HG03064 (cell line): ENCODE measurements at regions not wholly inside any gene's neighbourhood (a gene's known extent, or its start where the extent isn't known, plus 50 kb on each side); places are given as distances from the start of the nearest gene placed in this dataset.
"Not testable (repeated sequence)": the region's sequence is repeated elsewhere in the genome, so short reads cannot be mapped to it uniquely, and the experiment has no call there.

ENCODE experiments used
- ATAC-seq: cut with Tn5 transposase; IDR thresholded peaks from one replicate; pipeline ENCODE4 v1.9.1; 2021; ENCODE audit warnings: low read depth; ENCODE audit not compliant: unreplicated experiment

DNA sequence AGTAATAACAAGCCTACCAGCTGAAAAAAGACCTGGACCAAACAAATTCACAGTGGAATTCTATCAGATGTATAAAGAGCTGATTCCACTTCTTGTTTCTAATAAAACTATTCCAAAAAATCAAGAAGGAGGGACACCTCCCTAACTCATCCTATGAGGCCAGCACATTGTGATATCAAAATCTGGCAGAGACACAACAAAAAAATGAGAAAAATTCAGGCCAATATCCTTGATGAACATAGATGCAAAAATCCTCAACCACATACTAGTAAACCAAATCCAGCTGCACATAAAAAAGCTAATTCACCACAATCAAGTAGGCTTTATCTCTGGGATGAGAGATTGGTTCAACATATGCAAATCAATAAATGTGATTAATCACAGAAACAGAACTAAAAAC lies 147.9 kb upstream of the NEIL3 start:
- no peak for ATAC-seq

DNA sequence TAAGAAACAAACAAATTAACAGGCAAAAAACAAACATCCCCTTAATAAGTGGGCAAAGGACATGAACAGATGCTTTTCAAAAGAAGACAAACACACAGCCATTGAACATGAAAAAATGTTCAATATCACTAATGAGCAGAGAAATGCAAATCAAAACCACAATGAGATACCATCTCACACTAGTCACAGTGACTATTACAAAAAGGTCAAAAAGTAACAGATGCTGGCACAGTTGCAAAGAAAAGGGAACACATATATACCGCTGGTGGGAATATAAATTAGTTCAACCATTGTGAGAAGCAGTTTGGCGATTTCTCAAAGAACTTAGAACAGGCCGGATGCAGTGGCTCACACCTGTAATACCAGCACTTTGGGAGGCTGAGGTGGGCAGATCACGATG lies 146.1 kb upstream of the NEIL3 start:
- ATAC-seq: no peak

DNA sequence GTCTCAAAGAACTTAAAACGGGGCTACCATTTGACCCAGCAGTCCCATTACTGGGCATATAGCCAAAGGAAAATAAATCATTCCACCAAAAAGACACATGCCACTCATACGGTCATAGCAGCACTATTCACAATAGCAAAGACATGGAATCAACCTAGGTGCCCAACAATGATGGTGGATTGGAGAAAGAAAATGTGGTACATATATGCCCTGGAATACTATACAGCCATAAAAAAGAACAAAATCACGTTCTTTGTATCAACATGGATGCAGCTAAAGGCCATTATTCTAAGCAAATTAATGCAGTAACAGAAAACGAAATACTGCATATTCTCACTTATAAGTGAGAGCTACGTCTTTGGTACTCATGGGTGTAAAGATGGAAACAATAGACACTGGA lies 138.1 kb upstream of the NEIL3 start:
- ATAC-seq: no peak

DNA sequence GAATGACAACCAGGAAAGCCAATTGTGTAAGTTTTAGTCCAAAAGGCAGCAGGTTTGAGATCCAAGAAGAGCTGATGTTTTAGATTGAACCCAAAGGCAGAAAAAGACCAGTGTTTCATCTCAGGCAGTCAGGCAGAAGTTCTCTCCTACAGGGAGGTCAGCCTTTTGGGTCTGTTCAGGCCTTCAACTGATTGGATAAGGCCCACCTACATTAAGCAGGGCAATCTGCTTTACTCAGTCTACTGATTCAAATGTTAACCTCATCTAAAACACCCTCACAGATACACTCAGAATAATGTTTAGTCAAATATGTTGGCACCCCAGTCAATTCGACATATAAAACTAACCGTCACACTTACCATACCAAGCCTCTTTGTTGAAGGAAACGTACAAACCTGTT lies 134.2 kb upstream of the NEIL3 start:
- ATAC-seq: no peak

DNA sequence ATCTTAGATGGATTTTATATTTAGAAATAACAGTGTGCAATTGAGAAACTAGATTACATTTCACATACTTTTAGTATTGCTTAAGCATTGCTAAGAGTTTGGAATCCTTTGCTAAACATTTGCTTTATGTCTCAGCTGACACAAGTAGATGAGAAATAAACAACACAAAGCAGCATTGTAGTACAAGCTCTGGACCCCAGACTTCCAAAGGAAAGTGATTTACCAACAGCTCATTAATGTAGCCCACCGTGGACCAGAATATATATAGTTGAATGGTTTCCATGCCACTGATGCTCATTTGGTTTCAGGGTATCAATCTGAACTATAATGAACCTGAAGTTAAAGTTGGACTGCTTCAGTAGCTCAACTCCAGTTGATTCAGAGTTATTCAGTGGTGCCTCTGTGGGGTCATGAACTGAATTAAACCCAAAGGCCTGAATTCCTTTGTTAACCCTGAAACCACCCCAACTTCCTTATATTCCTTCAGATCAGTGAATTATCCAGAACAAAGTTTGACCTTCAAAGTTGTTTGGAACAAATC lies 132.1 kb upstream of the NEIL3 start:
- ATAC-seq: no peak

DNA sequence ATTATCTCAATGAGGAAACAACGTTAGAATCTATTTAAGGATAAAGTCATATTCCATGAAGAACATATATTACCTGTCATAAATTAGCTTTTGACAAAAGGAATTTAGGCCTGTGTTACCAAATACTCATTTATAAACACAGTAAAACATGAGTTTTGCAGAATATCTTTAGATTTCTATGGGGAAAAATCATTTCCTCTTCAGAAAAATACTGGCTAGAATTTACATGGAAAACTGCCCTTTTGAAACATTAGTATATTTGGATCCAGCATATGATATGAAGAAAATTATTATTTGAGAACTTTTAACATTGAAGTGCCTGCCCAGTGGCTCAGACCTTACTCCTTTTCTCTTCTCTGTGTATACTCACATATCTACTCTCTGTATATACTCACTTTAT lies 131.4 kb upstream of the NEIL3 start:
- no peak for ATAC-seq

DNA sequence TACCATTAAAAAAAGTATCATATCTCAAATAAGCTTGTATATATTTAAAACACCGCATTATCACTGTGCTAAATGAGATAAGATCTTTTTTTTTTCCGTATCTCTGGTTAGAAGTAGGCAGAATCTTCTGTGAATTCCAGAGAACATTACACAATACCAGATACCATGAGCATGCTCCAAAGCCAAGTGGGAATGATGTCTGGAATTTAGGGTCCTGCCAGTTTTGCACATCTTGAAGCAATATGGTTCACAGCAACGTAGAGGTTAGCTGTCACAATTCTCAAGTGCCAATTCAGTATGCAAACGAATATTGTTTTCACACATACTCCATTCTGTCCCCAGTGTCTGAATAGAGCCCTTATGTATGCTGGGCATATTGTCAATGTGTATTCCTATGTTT lies 127.5 kb upstream of the NEIL3 start:
- no peak for ATAC-seq

DNA sequence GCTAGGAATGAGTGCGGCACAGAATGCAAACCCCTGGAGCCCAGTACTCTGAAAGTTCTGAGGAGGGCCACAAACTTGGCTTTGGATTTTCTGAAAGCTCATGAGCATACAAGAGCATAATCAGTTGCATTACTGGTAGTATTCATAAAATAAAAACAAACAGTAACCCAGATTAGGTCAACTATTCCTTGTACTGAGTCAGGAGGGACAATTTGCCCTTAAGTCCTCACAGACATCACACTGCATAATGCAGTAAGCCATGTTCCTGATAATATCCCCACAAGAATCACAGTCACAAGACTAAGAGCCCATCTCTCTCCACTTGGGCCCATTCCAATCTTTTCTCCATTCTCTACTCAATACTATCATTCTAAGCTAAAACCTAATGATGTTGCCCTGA lies 126.9 kb upstream of the NEIL3 start:
- no peak for ATAC-seq

DNA sequence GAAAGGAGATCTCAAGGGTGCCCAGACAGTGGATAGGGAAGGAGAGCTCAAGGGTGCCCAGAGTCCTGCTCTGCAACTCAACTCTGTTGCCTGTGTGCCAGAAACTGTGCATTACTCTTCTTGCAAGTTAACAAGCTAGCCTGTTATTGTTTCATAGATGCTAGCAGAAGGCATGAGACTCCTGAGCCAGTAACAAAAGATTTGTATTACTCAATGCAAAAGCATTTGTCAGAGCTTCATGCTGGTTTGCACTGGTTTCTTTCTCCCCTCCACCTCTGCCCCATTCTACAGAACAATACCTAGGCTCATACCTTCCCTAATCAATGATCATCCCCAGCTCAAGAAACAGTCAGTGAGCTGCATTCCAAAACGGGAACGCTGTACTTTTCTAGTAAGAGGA lies 124.5 kb upstream of the NEIL3 start:
- ATAC-seq: no peak

DNA sequence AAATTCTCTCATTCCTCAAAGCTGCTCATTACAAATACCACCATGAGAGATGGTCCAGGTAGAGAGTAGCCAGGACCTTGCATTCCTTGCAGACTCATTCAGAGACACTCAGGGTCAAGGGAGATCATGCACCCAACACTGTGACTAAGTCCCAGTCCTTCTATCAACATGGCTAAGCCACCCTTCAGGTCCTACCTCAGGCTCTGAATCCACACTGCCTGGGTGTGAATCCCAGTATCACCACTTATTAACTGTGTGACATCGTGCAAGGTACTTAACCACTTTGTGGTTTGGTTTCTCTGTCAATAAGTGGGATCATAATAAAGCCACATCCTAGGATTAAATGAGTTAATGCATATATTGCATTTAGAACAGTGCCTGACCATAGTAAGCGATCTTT lies 124.1 kb upstream of the NEIL3 start:
- no peak for ATAC-seq

DNA sequence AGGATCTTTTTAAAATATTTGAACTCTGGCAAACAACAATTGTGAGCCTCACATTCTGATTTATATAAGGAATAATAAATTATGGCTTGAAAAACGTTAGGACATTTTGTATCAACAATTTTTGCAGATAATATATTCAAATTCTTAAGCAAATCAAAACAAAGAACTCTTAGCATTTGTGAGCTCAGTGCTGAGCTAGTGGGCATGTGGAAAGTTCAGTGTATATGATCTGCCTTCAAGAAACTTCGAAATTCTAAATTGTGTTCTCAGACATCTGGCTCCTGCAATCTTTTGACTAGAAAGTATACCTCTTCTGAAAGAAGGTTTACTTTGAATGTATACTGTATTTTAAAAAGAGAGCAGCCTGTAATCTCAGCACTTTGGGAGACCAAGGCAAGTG lies 122.3 kb upstream of the NEIL3 start:
- no peak for ATAC-seq

DNA sequence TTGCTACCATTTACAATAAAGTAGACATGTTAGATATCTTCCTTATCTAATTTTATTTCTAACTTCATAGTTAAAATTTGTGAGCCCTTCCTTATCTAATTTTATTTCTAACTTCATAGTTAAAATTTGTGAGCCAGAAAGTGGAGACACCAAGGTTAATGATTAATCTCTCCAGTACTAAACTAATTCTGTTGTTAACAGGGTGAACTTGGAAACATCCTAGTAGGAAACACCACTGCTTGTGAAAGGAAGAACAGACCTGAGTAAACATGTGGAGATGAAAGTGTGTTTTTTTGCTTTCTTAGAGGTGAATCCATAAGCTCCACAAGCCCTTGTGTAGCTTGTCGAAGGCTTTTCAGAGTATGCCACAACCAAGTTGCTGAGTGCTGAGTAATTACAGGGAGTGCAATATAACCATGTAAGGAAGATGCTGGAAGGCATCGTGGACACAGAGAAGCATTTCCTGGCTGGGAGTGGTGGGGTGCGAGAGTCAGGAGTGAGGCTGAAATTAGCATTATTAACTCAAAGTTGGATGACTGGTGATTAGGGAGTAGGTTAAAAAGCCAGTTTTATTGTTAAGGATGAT lies 118.6 kb upstream of the NEIL3 start:
- ATAC-seq: no peak

DNA sequence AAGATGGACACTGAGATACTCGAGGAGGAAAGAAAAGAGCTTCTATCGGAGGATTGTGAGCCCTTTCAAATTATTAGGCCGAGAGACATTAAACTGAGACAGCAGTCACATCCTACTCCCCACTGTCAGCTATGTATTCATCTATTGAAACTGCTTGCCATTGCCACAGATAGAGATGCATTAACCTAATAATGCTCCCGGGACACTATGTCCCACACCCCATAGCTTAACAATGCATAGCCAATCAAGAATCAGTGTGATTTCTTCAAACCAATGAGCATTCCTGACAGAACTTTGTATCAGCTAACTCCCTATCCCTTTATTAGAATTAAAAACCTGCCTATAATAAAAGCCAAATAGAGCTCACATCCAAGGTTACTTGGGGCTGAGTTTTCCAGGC lies 118.1 kb upstream of the NEIL3 start:
- no peak for ATAC-seq

DNA sequence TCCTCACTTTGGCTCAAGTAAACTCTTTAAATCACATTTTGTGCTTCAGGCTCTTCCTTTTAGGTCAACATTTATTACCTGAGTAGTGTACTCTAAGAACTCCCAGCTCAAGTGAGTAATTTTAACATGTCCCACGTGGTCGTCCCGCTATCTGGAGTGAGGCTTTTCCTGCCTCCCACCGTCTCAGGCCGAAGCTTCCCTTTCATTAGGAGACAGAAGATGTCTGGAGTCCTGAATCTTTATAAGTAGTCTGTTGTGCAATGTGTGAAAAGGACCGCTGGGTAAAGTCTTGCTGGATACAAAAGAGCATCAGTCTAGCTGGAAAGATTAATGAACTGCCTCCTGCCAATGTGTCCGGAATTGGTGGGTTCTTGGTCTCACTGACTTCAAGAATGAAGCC lies 117.7 kb upstream of the NEIL3 start:
- ATAC-seq: no peak

DNA sequence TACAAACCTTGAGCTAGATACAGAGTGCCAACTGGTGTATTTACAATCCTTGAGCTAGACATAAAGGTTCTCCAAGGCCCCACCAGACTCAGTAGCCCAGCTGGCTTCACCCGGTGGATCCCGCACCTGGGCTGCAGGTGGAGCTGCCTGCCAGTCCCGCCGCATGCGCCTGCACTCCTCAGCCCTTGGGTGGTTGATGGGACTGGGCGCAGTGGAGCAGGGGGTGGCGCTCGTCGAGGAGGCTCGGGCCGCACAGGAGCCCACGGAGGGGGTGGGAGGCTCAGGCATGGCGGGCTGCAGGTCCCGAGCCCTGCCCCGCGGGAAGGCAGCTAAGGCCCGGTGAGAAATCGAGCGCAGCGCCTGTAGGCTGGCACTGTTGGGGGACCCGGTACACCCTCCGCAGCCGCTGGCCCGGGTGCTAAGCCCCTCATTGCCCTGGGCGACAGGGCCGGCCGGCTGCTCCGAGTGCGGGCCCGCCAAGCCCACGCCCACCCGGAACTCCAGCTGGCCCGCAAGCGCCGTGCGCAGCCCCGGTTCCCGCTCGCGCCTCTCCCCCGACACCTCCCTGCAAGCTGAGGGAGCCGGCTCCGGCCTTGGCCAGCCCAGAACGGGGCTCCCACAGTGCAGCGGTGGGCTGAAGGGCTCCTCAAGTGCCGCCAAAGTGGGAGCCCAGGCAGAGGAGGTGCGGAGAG lies 116.5 kb upstream of the NEIL3 start:
- not testable (repeated sequence) for ATAC-seq

DNA sequence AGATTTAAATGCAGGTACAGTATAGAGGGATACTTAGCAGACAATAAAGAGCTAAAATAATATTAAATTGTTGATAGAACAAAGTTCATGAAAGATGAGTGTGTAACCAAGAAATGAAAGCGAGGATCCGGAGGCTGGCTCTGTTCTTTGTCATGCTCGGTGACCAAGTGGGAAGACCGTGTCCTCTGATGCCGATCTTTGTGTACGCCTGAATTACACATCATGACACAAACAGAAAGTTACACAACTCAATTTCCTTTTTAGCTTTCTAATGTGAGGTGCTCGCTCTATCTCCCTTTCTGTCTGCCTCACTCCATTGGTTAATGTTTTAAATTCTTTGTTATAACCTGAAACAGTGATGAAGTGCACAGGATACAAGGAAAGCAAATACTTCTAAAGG lies 114.8 kb upstream of the NEIL3 start:
- no peak for ATAC-seq

DNA sequence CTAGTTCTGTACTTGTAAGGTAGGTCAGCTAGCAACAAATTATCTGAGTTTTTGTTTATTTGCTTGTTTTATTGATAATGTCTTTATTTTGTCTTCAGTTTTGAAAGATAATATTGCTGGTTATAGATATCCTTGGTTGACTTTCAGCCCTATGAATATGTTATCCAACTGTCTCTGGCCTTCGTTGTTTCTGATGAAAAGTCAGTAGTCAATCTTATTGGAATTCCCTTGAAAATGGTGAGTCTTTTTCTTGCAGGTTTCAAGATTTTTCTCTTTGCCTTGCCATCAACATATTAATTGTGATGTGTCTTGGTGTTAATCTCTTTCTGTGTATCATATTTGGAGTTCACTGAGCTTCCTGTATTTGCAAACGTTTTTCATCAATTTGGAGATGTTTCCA lies 113.1 kb upstream of the NEIL3 start:
- no peak for ATAC-seq

DNA sequence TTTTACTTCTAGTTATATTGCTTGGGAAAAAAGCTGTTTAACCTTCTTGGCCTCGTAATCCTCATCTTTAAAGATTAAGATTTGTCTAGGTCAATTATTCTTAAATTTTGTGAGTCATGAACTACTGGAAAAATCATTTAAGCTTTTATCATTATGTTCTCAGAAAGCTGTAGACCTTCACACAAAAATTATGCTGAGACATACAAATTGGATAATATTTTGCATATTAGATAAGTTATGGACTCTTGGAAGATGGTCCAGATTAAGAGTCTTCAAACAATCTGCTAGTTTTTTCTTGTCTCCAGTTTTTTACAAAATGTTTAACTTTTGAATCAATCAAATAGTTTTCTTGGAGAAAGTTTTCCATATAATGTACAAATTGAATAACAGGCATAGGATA lies 108.1 kb upstream of the NEIL3 start:
- ATAC-seq: no peak

DNA sequence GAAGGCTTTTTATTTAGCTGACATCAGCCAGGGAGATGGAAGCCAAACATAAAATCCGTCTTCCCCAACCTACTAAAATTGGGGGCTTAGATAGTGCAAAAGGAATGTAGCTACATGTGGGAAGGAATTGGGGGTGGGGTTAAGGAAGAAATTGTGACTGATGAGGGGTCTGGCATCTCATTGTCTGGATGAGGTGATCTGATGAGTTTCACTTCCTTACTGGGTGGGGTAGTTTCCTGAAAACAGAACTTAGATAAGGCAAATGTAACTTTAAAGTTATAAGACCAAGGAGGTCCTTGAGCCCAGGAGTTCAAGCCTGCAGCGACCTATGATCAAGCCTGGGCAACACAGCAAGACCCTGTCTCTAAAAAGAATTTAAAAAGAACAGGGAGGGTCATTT lies 105.5 kb upstream of the NEIL3 start:
- ATAC-seq: no peak

DNA sequence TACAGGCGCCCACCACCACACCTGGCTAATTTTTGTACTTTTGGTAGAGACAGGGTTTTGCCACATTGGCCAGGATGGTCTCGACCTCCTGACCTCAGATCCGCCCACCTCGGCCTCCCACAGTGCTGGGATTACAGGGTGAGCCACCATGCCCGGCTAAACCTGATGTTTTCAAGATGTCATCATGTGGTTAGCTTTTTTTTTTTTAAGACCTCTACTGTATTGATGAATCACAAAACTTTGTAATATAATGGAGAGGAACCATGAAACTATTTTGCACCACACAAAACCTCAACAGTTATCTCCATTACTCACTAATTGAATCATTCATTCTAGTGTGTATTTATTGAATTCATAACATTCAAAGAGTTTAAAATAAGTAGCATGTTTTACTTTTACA lies 94.7 kb upstream of the NEIL3 start:
- ATAC-seq: no peak

DNA sequence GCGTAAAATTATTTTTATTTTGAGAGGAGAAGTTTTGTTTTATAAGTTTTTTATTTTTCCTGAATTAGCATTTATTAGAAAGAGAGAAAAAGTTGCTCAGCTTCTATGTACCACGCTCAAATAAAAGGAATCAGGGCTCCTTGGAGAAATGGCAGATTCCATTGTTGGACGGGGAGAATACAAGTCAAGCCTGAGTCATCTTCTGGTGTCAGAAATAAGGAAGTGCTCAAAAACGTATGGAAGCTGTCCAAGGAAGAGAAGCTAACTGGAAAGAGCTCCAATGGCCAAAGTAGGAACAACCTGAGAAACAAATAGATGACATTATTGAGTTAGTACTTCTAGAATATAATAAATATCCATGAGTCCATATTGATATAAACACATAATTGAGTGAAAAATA lies 89.3 kb upstream of the NEIL3 start:
- no peak for ATAC-seq

DNA sequence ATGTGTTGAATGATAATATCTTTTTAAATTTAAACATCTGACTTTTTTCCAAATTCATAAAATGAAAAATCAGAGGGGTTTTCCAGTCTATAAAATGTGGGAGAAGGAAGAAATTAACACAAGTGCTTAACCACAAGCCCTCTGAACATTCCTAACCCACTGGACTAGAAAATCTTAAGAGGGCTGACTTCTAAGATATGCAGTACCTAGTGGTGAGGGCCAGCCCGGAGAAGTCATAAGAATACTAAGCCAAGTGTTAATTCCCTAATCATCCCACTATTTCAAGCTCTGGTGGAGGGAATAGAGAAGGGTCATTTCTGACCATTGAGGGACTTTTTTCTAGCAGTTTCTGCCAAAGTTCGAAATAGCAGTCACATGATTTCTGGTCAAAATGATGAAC lies 86.9 kb upstream of the NEIL3 start:
- no peak for ATAC-seq

DNA sequence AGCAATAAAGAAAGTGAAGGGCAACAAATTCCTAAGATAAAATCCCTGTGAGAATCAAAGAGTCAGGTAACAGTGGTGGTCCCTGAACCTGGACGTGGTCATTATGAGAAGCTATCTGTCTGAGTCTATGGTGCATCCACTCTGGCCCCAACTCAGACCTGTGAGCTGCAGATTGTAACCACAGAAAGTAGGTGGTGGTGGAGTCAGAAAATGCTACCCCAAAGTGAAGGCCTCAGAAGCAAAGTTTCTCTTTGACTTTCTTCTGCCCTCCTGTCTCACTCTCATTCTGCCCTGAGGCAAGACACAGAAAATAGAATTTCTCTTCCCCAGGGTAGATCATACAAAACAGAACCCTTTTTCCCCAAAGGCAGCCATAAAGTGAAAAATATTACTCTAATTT lies 84.1 kb upstream of the NEIL3 start:
- ATAC-seq: peak; percentile 82
